ENCODE measurements at regions not wholly inside any gene's neighbourhood (a gene's known extent, or its start where the extent isn't known, plus 50 kb on each side); places are given as distances from the start of the nearest gene placed in this dataset.

GRCh38 chr11:13114566-13115379 lies 105.7 kb downstream of the RASSF10 start:
- no peaks in the 10 kb centered on the region for H3K9me3 ChIP-seq (ENCODE audit: control insufficient read depth, insufficient read depth, low read depth, low read length)
- no peak overlapping the region for H3K27ac ChIP-seq (ENCODE audit: insufficient read depth, low read length)
- H4K20me1 ChIP-seq (ENCODE audit: control insufficient read depth, extremely low read depth, insufficient read depth, low read length) = no peaks in the 10 kb centered on the region
- no peak overlapping the region for H3K4me3 ChIP-seq (replicated peaks in 1 of 4; ENCODE audit: control extremely low read depth in 1 of 4, insufficient read depth in 1 of 4, low read depth in 3 of 4, low read length in 4 of 4)
- no peak overlapping the region for H2AFZ ChIP-seq (ENCODE audit: low read length)
- H3K79me2 ChIP-seq (ENCODE audit: control insufficient read depth, insufficient read depth, low read length) = no peaks in the 10 kb centered on the region
- no peaks in the 10 kb centered on the region for H3K27me3 ChIP-seq (ENCODE audit: control insufficient read depth, insufficient read depth, low read length)
- DNase-seq (ENCODE audit: low read depth in 2 of 2) = no peak
- H3K4me2 ChIP-seq (ENCODE audit: extremely low read depth, insufficient read depth, low read length) = no peak overlapping the region
- no peak overlapping the region for H3K9ac ChIP-seq (ENCODE audit: insufficient read depth, low read length)
- TF ChIP-seq EZH2 (IDR thresholded peaks at IDR 0.05; ENCODE audit: low read length, missing control alignments) (no peak), CTCF (conservative IDR thresholded peaks at IDR 0.05 in 1 of 2, IDR thresholded peaks at IDR 0.05 in 1 of 2; ENCODE audit: low read depth in 1 of 2, low read length in 2 of 2) (no peak)
- peaks cover 17% of the 10 kb centered on the region for H3K4me1 ChIP-seq (ENCODE audit: control insufficient read depth, extremely low read depth, insufficient read depth, low read length)
- no peaks in the 10 kb centered on the region for H3K36me3 ChIP-seq (ENCODE audit: control insufficient read depth, insufficient read depth, low read length)

GRCh38 chr11:13115380-13115675 lies 106.2 kb downstream of the RASSF10 start:
- DNase-seq (ENCODE audit: low read depth in 2 of 2) = no peak
- Histone ChIP-seq H2AFZ (ENCODE audit: low read length) (no peak overlapping the region), H3K27me3 (ENCODE audit: control insufficient read depth, insufficient read depth, low read length) (no peaks in the 10 kb centered on the region), H4K20me1 (ENCODE audit: control insufficient read depth, extremely low read depth, insufficient read depth, low read length) (no peaks in the 10 kb centered on the region), H3K36me3 (ENCODE audit: control insufficient read depth, insufficient read depth, low read length) (no peaks in the 10 kb centered on the region), H3K4me3 (replicated peaks in 1 of 4; ENCODE audit: control extremely low read depth in 1 of 4, insufficient read depth in 1 of 4, low read depth in 3 of 4, low read length in 4 of 4) (no peak overlapping the region), H3K9me3 (ENCODE audit: control insufficient read depth, insufficient read depth, low read depth, low read length) (no peaks in the 10 kb centered on the region), H3K4me1 (ENCODE audit: control insufficient read depth, extremely low read depth, insufficient read depth, low read length) (peaks cover 22% of the 10 kb centered on the region), H3K9ac (ENCODE audit: insufficient read depth, low read length) (no peak overlapping the region), H3K4me2 (ENCODE audit: extremely low read depth, insufficient read depth, low read length) (no peak overlapping the region), H3K27ac (ENCODE audit: insufficient read depth, low read length) (no peak overlapping the region), H3K79me2 (ENCODE audit: control insufficient read depth, insufficient read depth, low read length) (no peaks in the 10 kb centered on the region)
- TF ChIP-seq CTCF (conservative IDR thresholded peaks at IDR 0.05 in 1 of 2, IDR thresholded peaks at IDR 0.05 in 1 of 2; ENCODE audit: low read depth in 1 of 2, low read length in 2 of 2) = no peak
- no peak for TF ChIP-seq EZH2 (IDR thresholded peaks at IDR 0.05; ENCODE audit: low read length, missing control alignments)

- Histone ChIP-seq H3K27ac (ENCODE audit: insufficient read depth, low read length) (no peak overlapping the region), H3K36me3 (ENCODE audit: control insufficient read depth, insufficient read depth, low read length) (no peaks in the 10 kb centered on the region), H3K79me2 (ENCODE audit: control insufficient read depth, insufficient read depth, low read length) (no peaks in the 10 kb centered on the region), H3K9me3 (ENCODE audit: control insufficient read depth, insufficient read depth, low read depth, low read length) (no peaks in the 10 kb centered on the region), H3K27me3 (ENCODE audit: control insufficient read depth, insufficient read depth, low read length) (no peaks in the 10 kb centered on the region), H3K4me3 (replicated peaks in 1 of 4; ENCODE audit: control extremely low read depth in 1 of 4, insufficient read depth in 1 of 4, low read depth in 3 of 4, low read length in 4 of 4) (no peak overlapping the region), H4K20me1 (ENCODE audit: control insufficient read depth, extremely low read depth, insufficient read depth, low read length) (no peaks in the 10 kb centered on the region), H3K4me1 (ENCODE audit: control insufficient read depth, extremely low read depth, insufficient read depth, low read length) (peaks cover 26% of the 10 kb centered on the region), H3K9ac (ENCODE audit: insufficient read depth, low read length) (no peak overlapping the region), H3K4me2 (ENCODE audit: extremely low read depth, insufficient read depth, low read length) (no peak overlapping the region), H2AFZ (ENCODE audit: low read length) (no peak overlapping the region)
- DNase-seq (ENCODE audit: low read depth in 2 of 2) = no peak
- no peak for TF ChIP-seq EZH2 (IDR thresholded peaks at IDR 0.05; ENCODE audit: low read length, missing control alignments)
- TF ChIP-seq CTCF (conservative IDR thresholded peaks at IDR 0.05 in 1 of 2, IDR thresholded peaks at IDR 0.05 in 1 of 2; ENCODE audit: low read depth in 1 of 2, low read length in 2 of 2) = no peak
Observed at GRCh38 chr11:13116491-13116890, 107.4 kb downstream of the RASSF10 start.

All from fibroblast of lung (primary cell).